ENCODE measurements at regions not wholly inside any gene's neighbourhood (a gene's known extent, or its start where the extent isn't known, plus 50 kb on each side); places are given as distances from the start of the nearest gene placed in this dataset.

DNA sequence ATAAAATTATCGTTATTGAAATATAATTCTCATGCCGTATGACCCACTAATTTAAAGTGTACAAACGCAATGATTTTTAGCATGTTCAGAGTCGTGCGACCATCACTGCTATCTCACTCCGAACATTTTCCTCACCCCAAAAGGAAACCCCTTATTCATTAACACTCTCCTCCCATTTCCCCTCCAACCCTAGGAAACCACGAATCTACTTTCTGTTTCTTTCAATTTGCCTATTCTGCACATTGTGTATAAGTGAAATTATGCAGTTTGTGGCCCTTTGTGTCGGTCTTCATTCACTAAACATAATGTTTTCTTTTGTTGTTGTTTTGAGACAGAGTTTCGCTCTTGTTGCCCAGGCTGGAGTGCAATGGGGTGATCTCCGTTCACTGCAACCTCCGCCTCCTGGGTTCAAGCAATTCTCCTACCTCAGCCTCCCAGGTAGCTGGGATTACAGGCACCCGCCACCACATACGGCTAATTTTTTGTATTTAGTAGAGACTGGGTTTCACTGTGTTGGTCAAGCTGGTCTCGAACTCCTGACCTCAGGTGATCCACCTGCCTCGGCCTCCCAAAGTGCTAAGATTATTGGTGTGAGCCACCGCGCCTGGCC lies 99.7 kb upstream of the ZNF217 start:
- Histone ChIP-seq H3K4me2 (no peak overlapping the region), H3K9me2 (ENCODE audit: insufficient read depth) (no peaks in the 10 kb centered on the region), H3K36me3 (ENCODE audit: low read depth) (no peaks in the 10 kb centered on the region), H3K4me1 (replicated peaks; ENCODE audit: insufficient read depth) (peaks cover 42% of the 10 kb centered on the region), H2AFZ (no peak overlapping the region), H3K27me3 (ENCODE audit: insufficient read depth, low read depth) (no peaks in the 10 kb centered on the region), H4K20me1 (ENCODE audit: insufficient read depth) (no peaks in the 10 kb centered on the region), H3K79me2 (ENCODE audit: low read depth) (no peaks in the 10 kb centered on the region), H3K27ac (no peak overlapping the region), H3K9me3 (ENCODE audit: insufficient read depth, low read depth) (no peaks in the 10 kb centered on the region), H3F3A (ENCODE audit: insufficient read depth, low read depth) (peaks cover 31% of the 10 kb centered on the region), H3K4me3 (no peak overlapping the region)
- ChIA-PET CTCF (no interaction called here), POLR2A (ENCODE audit: unreplicated experiment) (no interaction called here)
- DNase-seq, result no peak
- no TSS peak for BruUV-seq (replicated peaks)
- TF ChIP-seq, protein P1, sequence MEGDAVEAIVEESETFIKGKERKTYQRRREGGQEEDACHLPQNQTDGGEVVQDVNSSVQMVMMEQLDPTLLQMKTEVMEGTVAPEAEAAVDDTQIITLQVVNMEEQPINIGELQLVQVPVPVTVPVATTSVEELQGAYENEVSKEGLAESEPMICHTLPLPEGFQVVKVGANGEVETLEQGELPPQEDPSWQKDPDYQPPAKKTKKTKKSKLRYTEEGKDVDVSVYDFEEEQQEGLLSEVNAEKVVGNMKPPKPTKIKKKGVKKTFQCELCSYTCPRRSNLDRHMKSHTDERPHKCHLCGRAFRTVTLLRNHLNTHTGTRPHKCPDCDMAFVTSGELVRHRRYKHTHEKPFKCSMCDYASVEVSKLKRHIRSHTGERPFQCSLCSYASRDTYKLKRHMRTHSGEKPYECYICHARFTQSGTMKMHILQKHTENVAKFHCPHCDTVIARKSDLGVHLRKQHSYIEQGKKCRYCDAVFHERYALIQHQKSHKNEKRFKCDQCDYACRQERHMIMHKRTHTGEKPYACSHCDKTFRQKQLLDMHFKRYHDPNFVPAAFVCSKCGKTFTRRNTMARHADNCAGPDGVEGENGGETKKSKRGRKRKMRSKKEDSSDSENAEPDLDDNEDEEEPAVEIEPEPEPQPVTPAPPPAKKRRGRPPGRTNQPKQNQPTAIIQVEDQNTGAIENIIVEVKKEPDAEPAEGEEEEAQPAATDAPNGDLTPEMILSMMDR (conservative IDR thresholded peaks at IDR 0.05), result no peak
- no peak for TF ChIP-seq EZH2 (IDR thresholded peaks at IDR 0.05; ENCODE audit: low read depth)
- intact Hi-C loops (cut with micrococcal nuclease; ENCODE audit: unreplicated experiment), result loop anchor here (2.0 to 5.0 kb wide), 2 partner anchors 43 to 71 kb away; no protein-coding TSS in a partner anchor

DNA sequence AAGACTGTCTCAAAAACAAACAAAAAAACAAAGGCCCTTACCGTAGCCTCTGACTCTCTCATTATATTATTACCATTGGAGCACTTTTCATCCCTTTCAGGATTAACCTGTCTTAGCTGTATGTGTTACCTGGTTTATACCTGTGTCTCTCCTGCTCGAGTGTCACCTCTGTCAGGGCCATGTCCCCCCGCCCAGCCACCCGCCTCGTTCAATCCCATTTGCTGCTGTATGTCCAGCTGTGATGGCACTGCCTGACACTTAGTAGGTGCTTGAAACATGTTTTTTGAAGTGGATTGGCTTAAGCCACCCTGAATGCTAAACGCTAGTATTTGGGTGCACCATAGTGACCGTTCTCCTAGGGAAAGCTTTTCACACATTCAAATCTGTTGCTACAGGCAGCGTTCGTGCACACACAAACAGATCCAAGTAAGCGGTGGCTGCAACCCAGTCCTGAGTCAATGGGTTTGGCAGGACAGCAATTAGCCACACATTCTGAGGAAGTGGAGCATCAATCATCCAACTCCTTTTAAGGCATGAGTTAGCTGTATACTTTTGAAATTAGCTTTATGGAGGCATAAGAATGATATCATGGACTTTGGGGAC lies 98.9 kb upstream of the ZNF217 start:
- intact Hi-C loops (cut with micrococcal nuclease; ENCODE audit: unreplicated experiment), result loop anchor here (2.0 to 5.0 kb wide), 2 partner anchors 44 to 70 kb away; no protein-coding TSS in a partner anchor
- Histone ChIP-seq H3F3A (ENCODE audit: insufficient read depth, low read depth) (peaks cover 37% of the 10 kb centered on the region), H3K4me3 (no peak overlapping the region), H3K36me3 (ENCODE audit: low read depth) (no peaks in the 10 kb centered on the region), H3K4me2 (peak overlapping the region; percentile 69; the same call in 1 of the 2 replicates), H2AFZ (no peak overlapping the region), H3K27ac (peak overlapping the region; percentile 82), H4K20me1 (ENCODE audit: insufficient read depth) (no peaks in the 10 kb centered on the region), H3K9me2 (ENCODE audit: insufficient read depth) (no peaks in the 10 kb centered on the region), H3K9me3 (ENCODE audit: insufficient read depth, low read depth) (no peaks in the 10 kb centered on the region), H3K4me1 (replicated peaks; ENCODE audit: insufficient read depth) (peaks cover 42% of the 10 kb centered on the region), H3K79me2 (ENCODE audit: low read depth) (no peaks in the 10 kb centered on the region), H3K27me3 (ENCODE audit: insufficient read depth, low read depth) (no peaks in the 10 kb centered on the region)
- ChIA-PET CTCF (interaction anchor here (0.5 kb wide), 1 partner anchor 21 kb away, joined by 10 read pairs; no protein-coding TSS in a partner anchor), POLR2A (ENCODE audit: unreplicated experiment) (interaction anchor here (0.6 to 0.7 kb wide), 3 partner anchors 44 to 180 kb away, joined by 3 to 4 read pairs (median 3); no protein-coding TSS in a partner anchor)
- BruUV-seq (replicated peaks), result no TSS peak
- TF ChIP-seq EZH2 (IDR thresholded peaks at IDR 0.05; ENCODE audit: low read depth), result no peak
- TF ChIP-seq, protein P1 (conservative IDR thresholded peaks at IDR 0.05), result no peak
- no peak for DNase-seq

DNA sequence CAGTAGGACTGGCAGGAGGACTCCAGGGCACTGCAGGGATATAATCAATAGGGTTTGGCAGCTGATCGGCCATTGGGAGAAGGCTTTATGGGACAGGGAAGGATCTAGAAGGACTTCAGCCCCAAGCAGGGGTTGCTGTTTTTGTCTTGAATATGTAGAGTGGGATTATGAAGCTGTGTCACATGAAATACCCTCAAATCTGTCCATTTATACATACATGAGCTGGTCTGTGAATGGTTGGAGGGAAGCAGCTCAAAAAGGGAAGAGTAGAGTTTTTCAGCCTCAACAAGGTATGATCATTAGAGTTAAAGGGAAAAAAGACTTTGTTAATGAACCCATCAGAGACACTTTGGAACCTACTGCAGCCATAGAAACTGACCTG lies 98.2 kb upstream of the ZNF217 start:
- peak overlapping the region; percentile 82 for H3K27ac ChIP-seq
- TF ChIP-seq, protein P1 (conservative IDR thresholded peaks at IDR 0.05), result no peak
- TF ChIP-seq EZH2 (IDR thresholded peaks at IDR 0.05; ENCODE audit: low read depth), result no peak
- intact Hi-C loops (cut with micrococcal nuclease; ENCODE audit: unreplicated experiment), result loop anchor here (2.0 to 5.0 kb wide), 2 partner anchors 45 to 70 kb away; no protein-coding TSS in a partner anchor
- H3K9me2 ChIP-seq (ENCODE audit: insufficient read depth), result no peaks in the 10 kb centered on the region
- no peaks in the 10 kb centered on the region for H3K79me2 ChIP-seq (ENCODE audit: low read depth)
- CTCF ChIA-PET, result interaction anchor here (0.5 to 0.8 kb wide), 2 partner anchors 20 to 248 kb away, joined by 3 to 10 read pairs; no protein-coding TSS in a partner anchor
- no peaks in the 10 kb centered on the region for H3K36me3 ChIP-seq (ENCODE audit: low read depth)
- H3K4me2 ChIP-seq, result peak overlapping the region; percentile 69
- no peak for DNase-seq
- no peaks in the 10 kb centered on the region for H3K9me3 ChIP-seq (ENCODE audit: insufficient read depth, low read depth)
- H3K4me1 ChIP-seq (replicated peaks; ENCODE audit: insufficient read depth), result peaks cover 42% of the 10 kb centered on the region
- no peaks in the 10 kb centered on the region for H3K27me3 ChIP-seq (ENCODE audit: insufficient read depth, low read depth)
- no peaks in the 10 kb centered on the region for H4K20me1 ChIP-seq (ENCODE audit: insufficient read depth)
- H3F3A ChIP-seq (ENCODE audit: insufficient read depth, low read depth), result peaks cover 37% of the 10 kb centered on the region
- no TSS peak for BruUV-seq (replicated peaks)
- no peak overlapping the region; the same call in 1 of the 2 replicates for H2AFZ ChIP-seq
- POLR2A ChIA-PET (ENCODE audit: unreplicated experiment), result interaction anchor here (0.6 to 0.7 kb wide), 3 partner anchors 45 to 180 kb away, joined by 3 to 4 read pairs (median 3); no protein-coding TSS in a partner anchor
- H3K4me3 ChIP-seq, result peak overlapping the region; percentile 23; the same call in 1 of the 2 replicates
